ENCODE measurements at regions not wholly inside any gene's neighbourhood (a gene's known extent, or its start where the extent isn't known, plus 50 kb on each side); places are given as distances from the start of the nearest gene placed in this dataset.

GRCh38 chr13:60647547-60647946, 250.5 kb downstream of the TDRD3 start:
- TF ChIP-seq CTCF (IDR thresholded peaks at IDR 0.05) (no peak), POLR2AphosphoS5 (IDR thresholded peaks at IDR 0.05) (no peak), POLR2A (IDR thresholded peaks at IDR 0.05) (no peak)

All from gastroesophageal sphincter (tissue), 3 donors.